HL-60 (cell line): ENCODE measurements at regions not wholly inside any gene's neighbourhood (a gene's known extent, or its start where the extent isn't known, plus 50 kb on each side); places are given as distances from the start of the nearest gene placed in this dataset.

Experiments
- DNase-seq, 2 experiments: peaks; one replicate each; pipeline ENCODE4 v3.0.0-alpha.2; 2010 to 2020; ENCODE audit warnings: low read depth in 1 of 2, low spot score in 1 of 2
- H3K27ac ChIP-seq: fragments of 250-450 bp; sonication (Bioruptor Pico); replicated peaks from 2 replicates; pipeline ENCODE4 v1.5.1; 2020; ENCODE audit warnings: mild to moderate bottlenecking, moderate library complexity
- H3K27me3 ChIP-seq: fragments of 250-450 bp; sonication (Bioruptor Pico); 2 replicates; pipeline ENCODE4 v1.5.1; 2021; ENCODE audit warnings: mild to moderate bottlenecking, moderate library complexity; ENCODE audit not compliant: insufficient read depth, poor library complexity, severe bottlenecking
- H3K4me3 ChIP-seq: replicated peaks from 2 replicates; pipeline ENCODE4 v1.5.1; 2011; ENCODE audit warnings: mild to moderate bottlenecking, control low read depth, low read length; ENCODE audit not compliant: insufficient read depth
- GABPA ChIP-seq: IDR thresholded peaks from 2 replicates; pipeline ENCODE4 v1.6.1; 2012; ENCODE audit warnings: low read depth
- POLR2AphosphoS5 ChIP-seq: IDR thresholded peaks from 2 replicates; pipeline ENCODE4 v1.6.1; 2012; ENCODE audit warnings: low read depth
- REST ChIP-seq: IDR thresholded peaks from 2 replicates; pipeline ENCODE4 v1.6.1; 2012; ENCODE audit warnings: low read depth; ENCODE audit not compliant: insufficient replicate concordance
- SPI1 ChIP-seq: IDR thresholded peaks from 2 replicates; pipeline ENCODE4 v1.6.1; 2012; ENCODE audit warnings: low read depth, mild to moderate bottlenecking, borderline replicate concordance
- TF ChIP-seq, protein P1 (sequence below): IDR thresholded peaks from one replicate; pipeline ENCODE4 v1.5.1; 2011; ENCODE audit warnings: low read length, control low read depth, inconsistent platforms; ENCODE audit not compliant: insufficient read depth

DNA sequence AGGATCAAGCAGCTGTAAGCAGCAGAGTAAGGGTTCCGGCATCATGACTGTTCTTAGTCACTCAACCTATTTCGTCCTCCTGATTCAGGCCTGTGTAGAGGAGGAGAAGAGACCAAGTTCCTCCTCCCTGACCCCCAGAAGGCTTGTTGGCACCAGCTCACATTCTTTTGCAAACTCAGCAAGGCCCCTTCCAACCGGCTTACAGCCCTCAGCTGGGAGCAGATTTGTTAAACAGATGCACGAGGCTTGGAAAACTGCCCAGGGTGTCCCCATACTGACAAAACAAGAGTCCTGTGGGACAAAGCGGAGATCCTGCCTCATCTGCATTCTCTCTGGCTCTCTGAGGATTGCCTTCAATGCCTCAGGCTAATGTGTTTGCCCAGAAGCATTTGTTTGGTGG is 113.2 kb upstream of the SOX21 start:
- DNase-seq: no peak
- Histone ChIP-seq H3K4me3 (no peak overlapping the region), H3K27ac (no peak overlapping the region), H3K27me3 (peaks cover 2% of the 10 kb centered on the region)
- TF ChIP-seq, protein P1, sequence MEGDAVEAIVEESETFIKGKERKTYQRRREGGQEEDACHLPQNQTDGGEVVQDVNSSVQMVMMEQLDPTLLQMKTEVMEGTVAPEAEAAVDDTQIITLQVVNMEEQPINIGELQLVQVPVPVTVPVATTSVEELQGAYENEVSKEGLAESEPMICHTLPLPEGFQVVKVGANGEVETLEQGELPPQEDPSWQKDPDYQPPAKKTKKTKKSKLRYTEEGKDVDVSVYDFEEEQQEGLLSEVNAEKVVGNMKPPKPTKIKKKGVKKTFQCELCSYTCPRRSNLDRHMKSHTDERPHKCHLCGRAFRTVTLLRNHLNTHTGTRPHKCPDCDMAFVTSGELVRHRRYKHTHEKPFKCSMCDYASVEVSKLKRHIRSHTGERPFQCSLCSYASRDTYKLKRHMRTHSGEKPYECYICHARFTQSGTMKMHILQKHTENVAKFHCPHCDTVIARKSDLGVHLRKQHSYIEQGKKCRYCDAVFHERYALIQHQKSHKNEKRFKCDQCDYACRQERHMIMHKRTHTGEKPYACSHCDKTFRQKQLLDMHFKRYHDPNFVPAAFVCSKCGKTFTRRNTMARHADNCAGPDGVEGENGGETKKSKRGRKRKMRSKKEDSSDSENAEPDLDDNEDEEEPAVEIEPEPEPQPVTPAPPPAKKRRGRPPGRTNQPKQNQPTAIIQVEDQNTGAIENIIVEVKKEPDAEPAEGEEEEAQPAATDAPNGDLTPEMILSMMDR: no peak
- TF ChIP-seq SPI1 (no peak), REST (no peak), POLR2AphosphoS5 (no peak)

DNA sequence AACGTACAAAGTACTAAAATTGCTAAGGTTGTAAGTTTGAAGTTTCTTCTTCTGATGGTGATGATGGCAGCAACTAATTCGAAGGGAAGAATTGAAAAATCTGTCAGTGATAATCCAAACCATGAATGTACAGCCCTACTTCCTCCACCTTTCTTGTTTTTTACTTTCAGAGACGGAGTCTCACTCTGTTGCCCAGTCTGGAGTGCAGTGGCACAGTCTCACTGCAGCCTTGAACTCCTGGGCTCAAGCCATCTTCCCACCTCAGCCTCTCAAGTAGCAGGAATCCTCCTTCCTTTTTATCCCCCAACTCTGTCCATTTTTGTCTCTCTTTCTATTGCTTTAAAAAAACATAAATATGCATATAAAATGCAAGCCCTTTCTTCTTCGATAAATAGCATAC is 112.3 kb upstream of the SOX21 start:
- Histone ChIP-seq H3K27me3 (peaks cover 2% of the 10 kb centered on the region), H3K4me3 (no peak overlapping the region), H3K27ac (no peak overlapping the region)
- TF ChIP-seq, protein P1: no peak
- TF ChIP-seq REST (no peak), POLR2AphosphoS5 (no peak), GABPA (no peak), SPI1 (no peak)
- no peak for DNase-seq

GRCh38 chr13:94822356-94822755 is 110.0 kb upstream of the SOX21 start:
- no peak for DNase-seq
- Histone ChIP-seq H3K4me3 (no peak overlapping the region), H3K27me3 (no peaks in the 10 kb centered on the region), H3K27ac (no peak overlapping the region)
- TF ChIP-seq GABPA: no peak
- no peak for TF ChIP-seq POLR2AphosphoS5
- TF ChIP-seq SPI1: no peak
- no peak for TF ChIP-seq REST
- TF ChIP-seq, protein P1: no peak
